ENCODE measurements at regions not wholly inside any gene's neighbourhood (a gene's known extent, or its start where the extent isn't known, plus 50 kb on each side); places are given as distances from the start of the nearest gene placed in this dataset.

DNA sequence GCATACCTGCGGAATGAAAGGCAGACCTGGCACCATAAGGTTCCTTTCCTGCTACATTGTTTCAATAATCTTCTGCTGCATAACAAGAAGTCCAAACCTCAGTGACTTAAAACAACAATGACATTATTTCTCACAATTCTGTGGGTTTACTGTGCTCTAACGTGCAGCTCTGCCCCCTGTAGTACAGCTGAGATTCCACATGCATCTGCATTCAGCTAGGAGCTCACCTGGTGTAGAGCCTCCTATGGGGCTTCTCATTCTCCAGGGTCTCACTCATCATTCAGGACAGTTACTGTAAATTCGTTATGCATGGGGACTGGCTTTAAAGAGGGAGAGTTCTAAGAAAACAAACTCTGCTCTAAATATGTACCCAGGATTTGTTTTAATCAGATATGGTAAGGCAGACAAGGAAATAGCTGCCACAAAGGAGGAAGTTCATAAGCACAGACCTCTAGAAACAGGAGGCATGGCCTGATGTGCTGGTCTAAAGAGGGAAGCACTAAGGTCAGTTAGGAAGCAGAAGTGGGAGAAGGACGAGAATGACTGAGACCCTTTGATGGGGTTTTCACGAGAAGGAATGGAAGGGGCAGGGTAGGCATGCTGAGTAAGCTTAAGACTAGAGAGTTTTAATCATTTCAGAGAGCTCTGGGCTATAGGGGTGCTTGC is 347.0 kb downstream of the NEK10 start:
- in situ Hi-C loops (cut with MboI; ENCODE audit: low sequenced_read_pairs), result no loop called here
- WGBS, 2 experiments (ENCODE audit: extremely low coverage in 2 of 2, insufficient read length in 1 of 2), result 0% methylated on average over 1 of the region's 5 CpGs; no CpG with 5 or more reads in 1 of the 2 experiments
- ChIA-PET CTCF (no interaction called here), POLR2A (ENCODE audit: unreplicated experiment) (no interaction called here)
- Histone ChIP-seq H2BK15ac (ENCODE audit: low read depth, low read length) (no peak overlapping the region), H4K8ac (ENCODE audit: low read depth in 2 of 2, low read length in 2 of 2) (no peak overlapping the region), H2AFZ (replicated peaks; ENCODE audit: low read length, poor library complexity) (no peak overlapping the region), H3K4me2 (ENCODE audit: low read depth, low read length) (no peak overlapping the region), H2AK5ac (ENCODE audit: low read depth, low read length) (no peak overlapping the region), H4K5ac (ENCODE audit: low read depth, low read length) (no peak overlapping the region), H3K9ac (ENCODE audit: low read depth, low read length) (no peak overlapping the region), H3K36me3 (ENCODE audit: control insufficient read depth, insufficient read depth, low read length) (no peaks in the 10 kb centered on the region), H3K79me1 (ENCODE audit: low read depth in 1 of 2, low read length in 2 of 2) (no peaks in the 10 kb centered on the region), H3K14ac (replicated peaks; ENCODE audit: low read depth, low read length) (no peak overlapping the region), H3K4ac (ENCODE audit: low read depth, low read length) (no peak overlapping the region), H3K27me3 (ENCODE audit: control insufficient read depth, insufficient read depth, low read length) (no peaks in the 10 kb centered on the region), H3K4me3 (ENCODE audit: insufficient read depth, low read depth, low read length) (no peak overlapping the region), H3K56ac (ENCODE audit: extremely low read depth, insufficient read depth, low read length) (no peak overlapping the region), H3K18ac (ENCODE audit: low read depth, low read length) (no peak overlapping the region), H4K91ac (ENCODE audit: insufficient read depth, low read depth, low read length) (no peak overlapping the region), H3K23ac (ENCODE audit: low read depth, low read length) (no peak overlapping the region), H4K20me1 (ENCODE audit: insufficient read depth, low read length) (no peaks in the 10 kb centered on the region), H3K27ac (ENCODE audit: insufficient read depth, low read length) (no peak overlapping the region), H3K9me3 (ENCODE audit: control insufficient read depth, insufficient read depth, low read length) (peaks cover 6% of the 10 kb centered on the region), H3K4me1 (ENCODE audit: control insufficient read depth, insufficient read depth, low read length) (no peaks in the 10 kb centered on the region), H2BK20ac (ENCODE audit: low read depth, low read length) (no peak overlapping the region), H2BK120ac (ENCODE audit: low read depth, low read length) (no peak overlapping the region), H2BK5ac (ENCODE audit: low read depth, low read length, poor library complexity, severe bottlenecking) (no peak overlapping the region), H3K9me1 (ENCODE audit: insufficient read depth, low read length) (no peaks in the 10 kb centered on the region), H2AK9ac (replicated peaks; ENCODE audit: low read depth, low read length, poor library complexity) (no peak overlapping the region)
- ATAC-seq (ENCODE audit: low read depth), result no peak
- BruUV-seq (replicated peaks), result no TSS peak
- intact Hi-C loops (cut with micrococcal nuclease), result no loop called here
- dilution Hi-C loops (cut with HindIII; ENCODE audit: low sequenced_read_pairs, unreplicated experiment), result no loop called here
- no peak for DNase-seq
- no peak for TF ChIP-seq MAFK (IDR thresholded peaks at IDR 0.05; ENCODE audit: low read depth, low read length)
- TF ChIP-seq FOS (IDR thresholded peaks at IDR 0.05; ENCODE audit: low read depth, low read length), result no peak
- TF ChIP-seq RCOR1 (IDR thresholded peaks at IDR 0.05; ENCODE audit: insufficient replicate concordance, low read length), result no peak
- no peak for TF ChIP-seq MXI1 (IDR thresholded peaks at IDR 0.05; ENCODE audit: borderline replicate concordance, low read depth, low read length)
- TF ChIP-seq, protein P1, sequence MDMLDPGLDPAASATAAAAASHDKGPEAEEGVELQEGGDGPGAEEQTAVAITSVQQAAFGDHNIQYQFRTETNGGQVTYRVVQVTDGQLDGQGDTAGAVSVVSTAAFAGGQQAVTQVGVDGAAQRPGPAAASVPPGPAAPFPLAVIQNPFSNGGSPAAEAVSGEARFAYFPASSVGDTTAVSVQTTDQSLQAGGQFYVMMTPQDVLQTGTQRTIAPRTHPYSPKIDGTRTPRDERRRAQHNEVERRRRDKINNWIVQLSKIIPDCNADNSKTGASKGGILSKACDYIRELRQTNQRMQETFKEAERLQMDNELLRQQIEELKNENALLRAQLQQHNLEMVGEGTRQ (IDR thresholded peaks at IDR 0.05; ENCODE audit: low read depth, low read length), result no peak
- no peak for TF ChIP-seq BHLHE40 (IDR thresholded peaks at IDR 0.05; ENCODE audit: low read depth, low read length)
- TF ChIP-seq, protein P2, sequence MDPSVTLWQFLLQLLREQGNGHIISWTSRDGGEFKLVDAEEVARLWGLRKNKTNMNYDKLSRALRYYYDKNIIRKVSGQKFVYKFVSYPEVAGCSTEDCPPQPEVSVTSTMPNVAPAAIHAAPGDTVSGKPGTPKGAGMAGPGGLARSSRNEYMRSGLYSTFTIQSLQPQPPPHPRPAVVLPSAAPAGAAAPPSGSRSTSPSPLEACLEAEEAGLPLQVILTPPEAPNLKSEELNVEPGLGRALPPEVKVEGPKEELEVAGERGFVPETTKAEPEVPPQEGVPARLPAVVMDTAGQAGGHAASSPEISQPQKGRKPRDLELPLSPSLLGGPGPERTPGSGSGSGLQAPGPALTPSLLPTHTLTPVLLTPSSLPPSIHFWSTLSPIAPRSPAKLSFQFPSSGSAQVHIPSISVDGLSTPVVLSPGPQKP (IDR thresholded peaks at IDR 0.05; ENCODE audit: borderline replicate concordance, low read depth, low read length), result no peak
- no peak for TF ChIP-seq RFX5 (IDR thresholded peaks at IDR 0.05; ENCODE audit: low read depth, low read length)
- TF ChIP-seq CEBPB (IDR thresholded peaks at IDR 0.05; ENCODE audit: low read depth, low read length), result no peak

All from IMR-90 (cell line).